GM18502 (cell line): ENCODE measurements at regions not wholly inside any gene's neighbourhood (a gene's known extent, or its start where the extent isn't known, plus 50 kb on each side); places are given as distances from the start of the nearest gene placed in this dataset.
"Not testable (repeated sequence)": the region's sequence is repeated elsewhere in the genome, so short reads cannot be mapped to it uniquely, and the experiment has no call there.

ENCODE experiments used
- ATAC-seq: cut with Tn5 transposase; IDR thresholded peaks from one replicate; pipeline ENCODE4 v1.9.1; 2021; ENCODE audit warnings: mild to moderate bottlenecking; ENCODE audit not compliant: unreplicated experiment, poor library complexity

GRCh38 chr16:16983582-16983981, 487.2 kb downstream of the XYLT1 start:
- ATAC-seq: no peak

GRCh38 chr16:16984091-16984490, 486.7 kb downstream of the XYLT1 start:
- ATAC-seq: not testable (repeated sequence)

- no peak for ATAC-seq
Measured at GRCh38 chr16:16985707-16986106, 485.1 kb downstream of the XYLT1 start.

GRCh38 chr16:16988963-16989362, 481.8 kb downstream of the XYLT1 start:
- no peak for ATAC-seq

DNA sequence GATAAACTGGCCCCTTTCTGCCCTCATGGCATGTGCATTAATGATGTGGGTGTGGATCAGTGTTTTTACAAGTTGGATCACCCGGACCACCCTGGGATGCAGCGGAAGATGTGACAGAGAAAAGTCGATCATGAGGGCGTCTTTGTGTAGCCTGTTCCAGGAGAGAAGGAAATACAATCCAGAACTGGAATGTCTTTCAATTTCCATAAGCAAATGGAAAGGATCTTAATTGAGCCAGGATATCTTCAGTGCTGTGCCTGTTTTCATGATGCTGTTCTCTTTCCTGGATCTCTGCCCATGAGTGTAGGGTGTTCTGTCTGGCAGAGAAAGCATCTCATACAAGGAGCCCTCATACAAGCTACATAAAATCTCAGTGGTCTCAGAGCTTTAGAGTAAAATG, 481.4 kb downstream of the XYLT1 start:
- ATAC-seq: no peak

GRCh38 chr16:16991711-16992110, 479.0 kb downstream of the XYLT1 start:
- no peak for ATAC-seq

DNA sequence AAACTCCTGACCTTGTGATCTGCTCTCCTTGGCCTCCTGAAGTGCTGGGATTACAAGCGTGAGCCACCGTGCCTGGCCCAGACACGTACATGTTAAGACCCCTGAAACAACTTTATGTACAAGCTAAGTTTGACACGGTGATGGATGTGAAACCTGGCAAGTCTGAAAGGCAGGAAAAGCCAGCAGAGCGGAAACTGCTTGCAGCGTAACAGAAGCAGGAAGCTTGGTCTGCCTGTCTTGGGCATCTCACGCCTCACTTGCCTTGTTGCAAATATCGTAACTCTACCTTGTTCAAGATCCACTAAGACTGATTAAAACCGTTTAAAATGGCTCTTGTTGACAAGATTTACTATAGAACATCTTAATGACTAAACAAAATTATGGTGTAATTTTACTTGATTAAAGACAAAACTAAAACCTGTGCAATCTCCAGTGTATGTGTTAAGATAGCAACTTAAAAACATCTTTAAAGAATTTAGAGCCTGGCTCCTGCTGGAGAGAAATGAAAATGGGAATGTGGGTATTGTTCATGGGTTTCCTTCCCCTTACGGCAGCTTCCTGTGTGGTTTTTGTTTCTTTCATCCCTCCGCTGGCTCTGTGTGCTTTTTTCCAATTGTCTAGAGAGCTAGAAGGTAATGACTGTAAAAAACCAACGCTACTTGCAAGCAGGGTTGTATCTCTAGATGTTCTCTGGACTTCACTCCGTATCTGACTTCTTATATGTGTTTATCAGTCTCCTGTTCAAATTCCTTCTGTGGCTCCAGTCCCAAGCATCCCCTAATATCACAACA, 477.6 kb downstream of the XYLT1 start:
- ATAC-seq: no peak

DNA sequence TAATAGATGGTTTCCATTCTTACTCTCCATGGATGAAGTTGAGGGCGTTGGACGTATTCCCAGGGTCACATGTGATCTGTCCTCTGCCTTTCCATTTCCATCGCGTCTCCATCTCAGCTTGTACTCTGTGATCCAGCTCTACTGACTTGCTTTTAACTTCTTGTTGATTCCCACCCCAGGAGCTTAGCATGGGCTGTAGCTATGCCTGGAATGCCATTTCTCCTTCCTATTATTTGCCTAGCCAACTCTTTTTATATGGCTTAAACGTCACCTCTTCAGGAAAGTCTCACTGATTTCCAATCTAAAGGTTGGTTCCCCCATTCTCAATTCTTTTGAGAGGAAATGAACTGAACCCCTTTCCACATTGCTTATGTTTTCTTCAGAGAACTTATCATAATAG, 475.9 kb downstream of the XYLT1 start:
- ATAC-seq: no peak

GRCh38 chr16:16996827-16997226, 473.9 kb downstream of the XYLT1 start:
- ATAC-seq: no peak

GRCh38 chr16:16997349-16997748, 473.4 kb downstream of the XYLT1 start:
- ATAC-seq: no peak

- ATAC-seq: no peak
Measured at GRCh38 chr16:17001471-17001870, 469.3 kb downstream of the XYLT1 start.

DNA sequence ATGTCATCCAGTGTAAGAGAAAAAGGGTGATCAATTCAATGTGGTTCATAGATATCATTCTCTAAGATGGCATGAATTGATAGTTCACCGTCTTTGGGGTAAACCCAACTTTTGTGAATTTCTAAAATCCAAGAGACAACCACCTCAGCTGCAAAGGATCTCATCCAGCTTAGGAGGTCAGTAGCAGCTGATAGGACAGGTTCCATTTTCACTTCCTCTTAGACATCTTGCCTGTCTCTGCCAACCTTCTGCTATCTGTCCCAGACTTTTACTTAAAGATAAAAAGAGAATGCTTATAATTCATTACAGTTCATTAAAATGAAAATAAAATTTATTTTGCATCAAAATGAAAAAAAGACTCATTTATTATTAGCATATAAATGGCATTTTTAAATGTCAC, 468.2 kb downstream of the XYLT1 start:
- ATAC-seq: no peak

DNA sequence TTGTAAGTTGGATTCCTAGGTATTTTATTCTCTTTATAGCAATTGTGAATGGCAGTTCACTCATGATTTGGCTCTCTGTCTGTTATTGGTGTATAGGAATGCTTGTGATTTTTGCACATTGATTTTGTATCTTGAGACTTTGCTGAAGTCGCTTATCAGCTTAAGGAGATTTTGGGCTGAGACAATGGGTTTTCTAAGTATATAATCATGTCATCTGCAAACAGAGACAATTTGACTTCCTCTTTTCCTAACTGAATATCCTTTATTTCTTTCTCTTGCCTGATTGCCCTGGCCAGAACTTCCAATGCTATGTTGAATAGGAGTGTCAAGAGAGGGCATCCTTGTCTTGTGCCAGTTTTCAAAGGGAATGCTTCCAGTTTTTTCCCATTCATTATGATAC, 464.8 kb downstream of the XYLT1 start:
- not testable (repeated sequence) for ATAC-seq

GRCh38 chr16:17011712-17012111, 459.0 kb downstream of the XYLT1 start:
- no peak for ATAC-seq

DNA sequence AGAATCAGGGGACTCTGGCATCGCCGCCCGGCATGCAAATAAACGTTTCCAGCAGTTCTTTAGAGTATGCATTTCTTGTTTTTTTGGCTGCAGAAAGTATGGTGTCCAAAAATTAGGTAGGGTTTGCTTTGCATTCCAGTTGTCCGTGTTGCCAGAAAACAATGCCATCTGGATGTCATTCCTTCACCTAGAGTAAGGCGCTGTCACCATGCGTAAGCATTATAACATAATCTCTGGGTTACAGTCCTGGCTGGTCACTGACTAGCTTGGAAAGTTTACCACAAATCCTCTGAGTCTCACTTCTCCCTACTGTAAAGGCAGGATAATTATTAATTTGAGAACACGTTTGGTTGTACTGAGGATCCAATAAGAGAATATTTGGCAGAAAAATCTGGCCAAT, 457.7 kb downstream of the XYLT1 start:
- no peak for ATAC-seq

- ATAC-seq: no peak
Measured at GRCh38 chr16:17014484-17015121, 456.2 kb downstream of the XYLT1 start.

DNA sequence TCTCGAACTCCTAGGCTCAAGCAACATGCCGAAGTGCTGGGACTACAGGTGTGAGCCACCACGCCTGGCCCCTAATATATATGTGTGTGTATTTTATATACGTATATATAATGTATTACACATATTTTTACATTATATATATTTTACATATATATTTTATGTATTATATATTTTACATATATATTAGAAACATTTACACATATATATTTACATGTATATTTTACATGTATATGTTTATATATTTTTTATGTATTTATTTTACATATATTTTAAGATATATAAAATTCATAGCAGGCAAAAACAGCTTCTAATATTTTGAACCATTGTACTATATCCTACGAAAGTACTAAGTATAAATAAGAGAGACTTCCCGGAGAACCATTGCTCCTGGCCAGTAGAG, 455.1 kb downstream of the XYLT1 start:
- ATAC-seq: no peak

DNA sequence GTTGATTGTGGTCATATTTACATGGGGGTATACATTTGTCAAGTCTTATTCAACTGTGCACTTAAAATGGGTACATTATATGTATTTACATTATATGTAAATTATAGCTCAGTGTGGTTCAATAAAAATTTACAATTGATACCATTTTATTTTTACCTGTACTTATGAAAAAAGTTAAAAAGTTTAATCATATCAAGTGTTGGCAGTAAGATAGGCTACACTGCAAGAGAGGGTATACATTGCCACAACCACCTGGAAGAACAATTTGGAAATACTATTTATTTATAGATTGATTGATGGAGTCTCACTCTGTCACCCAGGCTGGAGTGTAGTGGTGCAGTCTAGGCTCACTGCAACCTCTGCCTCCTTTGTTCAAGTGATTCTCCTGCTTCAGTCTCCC, 453.3 kb downstream of the XYLT1 start:
- ATAC-seq: no peak

GRCh38 chr16:17018585-17018939, 452.2 kb downstream of the XYLT1 start:
- ATAC-seq: no peak

- no peak for ATAC-seq
Measured at GRCh38 chr16:17019366-17019765, 451.4 kb downstream of the XYLT1 start.

DNA sequence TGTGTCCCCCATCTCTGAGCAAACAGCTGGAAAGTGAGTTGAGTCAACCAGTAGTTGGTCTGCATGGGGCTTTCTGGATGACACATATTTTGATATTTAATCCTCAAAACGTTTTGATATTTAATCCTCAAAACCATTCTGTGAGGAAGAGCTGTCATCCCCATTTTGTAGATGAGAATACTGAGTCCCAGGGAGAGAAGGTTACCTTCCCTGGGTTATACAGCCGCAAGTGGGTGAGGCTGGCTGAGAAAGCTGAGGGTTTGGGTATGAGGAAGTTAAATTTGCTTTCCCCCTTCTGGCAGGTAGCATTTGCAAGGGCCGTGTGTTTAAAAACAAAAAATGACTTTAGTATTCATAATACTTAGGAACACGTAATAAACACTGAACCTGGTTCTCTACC, 447.2 kb downstream of the XYLT1 start:
- ATAC-seq: no peak

- ATAC-seq: no peak
Measured at GRCh38 chr16:17024514-17024913, 446.2 kb downstream of the XYLT1 start.
